ENCODE measurements at regions not wholly inside any gene's neighbourhood (a gene's known extent, or its start where the extent isn't known, plus 50 kb on each side); places are given as distances from the start of the nearest gene placed in this dataset.

GRCh38 chr15:36039996-36040572 lies 494.1 kb upstream of the DPH6 start:
- TF ChIP-seq CTCF (IDR thresholded peaks at IDR 0.05) (no peak), POLR2A (IDR thresholded peaks at IDR 0.05) (no peak)

Data from adrenal gland (tissue), 5 donors.